ENCODE measurements at regions not wholly inside any gene's neighbourhood (a gene's known extent, or its start where the extent isn't known, plus 50 kb on each side); places are given as distances from the start of the nearest gene placed in this dataset.

DNA sequence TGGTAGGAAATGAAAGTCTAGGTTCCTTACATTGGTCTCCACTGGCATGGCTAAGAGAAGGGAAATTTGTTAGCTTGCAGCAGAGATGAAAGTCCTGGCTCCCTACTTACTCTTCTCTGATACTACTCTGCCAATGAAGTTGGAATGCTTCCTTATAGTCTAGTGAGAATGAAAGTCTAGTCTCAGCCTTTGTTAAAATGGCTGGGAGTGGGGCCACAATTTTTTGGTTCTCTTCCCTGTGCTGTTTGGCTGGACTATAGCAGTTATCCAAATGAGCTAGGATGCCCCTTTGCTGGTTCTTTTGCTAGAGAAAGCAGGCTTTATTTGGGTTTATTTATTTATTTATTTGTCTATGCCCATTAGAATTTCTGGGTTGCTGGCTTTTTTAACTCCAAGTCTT is 414.3 kb downstream of the AASDHPPT start:
- Histone ChIP-seq H3K4me3 (no peak overlapping the region), H3K9me3 (no peaks in the 10 kb centered on the region), H3K27ac (no peak overlapping the region), H3K27me3 (no peaks in the 10 kb centered on the region), H3K36me3 (no peaks in the 10 kb centered on the region), H3K4me1 (no peaks in the 10 kb centered on the region)
- DNase-seq (no peak), ATAC-seq (no peak)
- in situ Hi-C loops (cut with MboI; ENCODE audit: low sequenced_read_pairs in 4 of 4) (no loop called here), intact Hi-C loops (cut with DNase I; ENCODE audit: low total_unique reads) (no loop called here)
- TF ChIP-seq POLR2A (IDR thresholded peaks at IDR 0.05): no peak
- TF ChIP-seq, protein P1, sequence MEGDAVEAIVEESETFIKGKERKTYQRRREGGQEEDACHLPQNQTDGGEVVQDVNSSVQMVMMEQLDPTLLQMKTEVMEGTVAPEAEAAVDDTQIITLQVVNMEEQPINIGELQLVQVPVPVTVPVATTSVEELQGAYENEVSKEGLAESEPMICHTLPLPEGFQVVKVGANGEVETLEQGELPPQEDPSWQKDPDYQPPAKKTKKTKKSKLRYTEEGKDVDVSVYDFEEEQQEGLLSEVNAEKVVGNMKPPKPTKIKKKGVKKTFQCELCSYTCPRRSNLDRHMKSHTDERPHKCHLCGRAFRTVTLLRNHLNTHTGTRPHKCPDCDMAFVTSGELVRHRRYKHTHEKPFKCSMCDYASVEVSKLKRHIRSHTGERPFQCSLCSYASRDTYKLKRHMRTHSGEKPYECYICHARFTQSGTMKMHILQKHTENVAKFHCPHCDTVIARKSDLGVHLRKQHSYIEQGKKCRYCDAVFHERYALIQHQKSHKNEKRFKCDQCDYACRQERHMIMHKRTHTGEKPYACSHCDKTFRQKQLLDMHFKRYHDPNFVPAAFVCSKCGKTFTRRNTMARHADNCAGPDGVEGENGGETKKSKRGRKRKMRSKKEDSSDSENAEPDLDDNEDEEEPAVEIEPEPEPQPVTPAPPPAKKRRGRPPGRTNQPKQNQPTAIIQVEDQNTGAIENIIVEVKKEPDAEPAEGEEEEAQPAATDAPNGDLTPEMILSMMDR (IDR thresholded peaks at IDR 0.05 in 4 of 5, conservative IDR thresholded peaks at IDR 0.05 in 1 of 5): no peak

DNA sequence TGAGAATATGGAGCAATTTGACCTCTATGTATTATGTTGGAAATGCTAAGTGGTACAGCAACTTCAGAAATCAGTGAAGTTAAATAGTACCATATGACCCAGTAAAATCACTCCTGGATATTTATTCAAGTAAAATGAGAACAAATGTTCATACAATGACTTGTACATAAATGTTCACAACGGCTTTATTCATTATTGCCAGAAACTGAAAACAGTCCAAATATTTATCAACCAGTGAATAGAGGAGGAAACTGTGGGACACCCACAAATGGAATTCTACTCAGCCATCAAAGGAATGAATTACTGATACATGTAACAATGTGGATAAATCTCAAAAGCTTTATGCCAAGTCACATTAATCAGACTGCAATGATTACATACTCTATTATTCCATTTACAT is 416.3 kb downstream of the AASDHPPT start:
- no peak for ATAC-seq
- no peak for TF ChIP-seq POLR2A (IDR thresholded peaks at IDR 0.05)
- TF ChIP-seq, protein P1 (IDR thresholded peaks at IDR 0.05 in 4 of 5, conservative IDR thresholded peaks at IDR 0.05 in 1 of 5): no peak
- Histone ChIP-seq H3K9me3 (no peaks in the 10 kb centered on the region), H3K36me3 (no peaks in the 10 kb centered on the region), H3K4me1 (no peaks in the 10 kb centered on the region), H3K4me3 (no peak overlapping the region), H3K27ac (no peak overlapping the region), H3K27me3 (no peaks in the 10 kb centered on the region)
- intact Hi-C loops (cut with DNase I; ENCODE audit: low total_unique reads): no loop called here
- DNase-seq: no peak
- in situ Hi-C loops (cut with MboI; ENCODE audit: low sequenced_read_pairs in 4 of 4): no loop called here

DNA sequence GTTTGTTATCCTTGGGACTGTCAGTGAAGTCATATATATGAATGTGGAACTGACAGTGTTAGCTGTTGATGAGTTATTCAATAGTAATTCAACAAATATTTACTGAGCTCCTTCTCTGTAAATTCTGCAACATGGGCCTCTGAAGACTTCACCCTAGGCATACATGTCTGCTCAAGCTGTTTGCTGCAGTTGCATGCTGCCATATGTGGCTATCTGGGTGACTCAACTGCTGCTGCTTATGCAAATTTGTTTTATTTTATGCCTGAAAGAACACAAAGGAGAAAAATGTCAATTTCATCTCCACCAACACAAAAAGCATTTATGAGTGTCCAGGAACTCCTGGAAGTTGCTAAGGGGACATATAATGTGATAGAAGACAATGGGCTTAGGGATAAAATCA is 417.6 kb downstream of the AASDHPPT start:
- Histone ChIP-seq H3K4me1 (no peaks in the 10 kb centered on the region), H3K4me3 (no peak overlapping the region), H3K27me3 (no peaks in the 10 kb centered on the region), H3K9me3 (no peaks in the 10 kb centered on the region), H3K27ac (no peak overlapping the region), H3K36me3 (no peaks in the 10 kb centered on the region)
- ATAC-seq: no peak
- no peak for TF ChIP-seq POLR2A (IDR thresholded peaks at IDR 0.05)
- TF ChIP-seq, protein P1 (IDR thresholded peaks at IDR 0.05 in 4 of 5, conservative IDR thresholded peaks at IDR 0.05 in 1 of 5): no peak
- intact Hi-C loops (cut with DNase I; ENCODE audit: low total_unique reads): no loop called here
- DNase-seq: no peak
- in situ Hi-C loops (cut with MboI; ENCODE audit: low sequenced_read_pairs in 4 of 4): no loop called here

DNA sequence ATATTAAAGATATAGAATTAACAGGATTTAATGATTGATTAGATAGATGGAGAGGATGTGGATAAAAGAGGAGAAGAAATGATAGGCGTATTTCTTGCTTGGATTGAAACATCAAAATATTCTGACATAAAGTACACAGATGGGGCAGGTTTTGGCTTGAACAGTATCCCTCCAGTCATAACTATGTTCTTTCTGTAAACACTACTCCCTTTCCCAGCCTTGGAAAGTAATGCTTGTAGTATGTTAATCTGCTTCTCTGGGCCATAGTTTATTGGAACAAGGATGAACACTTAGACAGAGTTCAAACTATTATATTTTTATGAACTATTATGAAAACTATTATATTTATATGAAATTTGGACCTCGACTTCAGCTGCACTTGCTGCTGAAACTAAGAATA is 419.2 kb downstream of the AASDHPPT start:
- no peaks in the 10 kb centered on the region for H3K9me3 ChIP-seq
- H3K4me1 ChIP-seq: no peaks in the 10 kb centered on the region
- H3K27ac ChIP-seq: no peak overlapping the region
- no peak for DNase-seq
- H3K27me3 ChIP-seq: no peaks in the 10 kb centered on the region
- H3K36me3 ChIP-seq: no peaks in the 10 kb centered on the region
- TF ChIP-seq, protein P1 (IDR thresholded peaks at IDR 0.05 in 4 of 5, conservative IDR thresholded peaks at IDR 0.05 in 1 of 5): no peak
- TF ChIP-seq POLR2A (IDR thresholded peaks at IDR 0.05): no peak
- in situ Hi-C loops (cut with MboI; ENCODE audit: low sequenced_read_pairs in 4 of 4): no loop called here
- H3K4me3 ChIP-seq: no peak overlapping the region
- ATAC-seq: no peak
- intact Hi-C loops (cut with DNase I; ENCODE audit: low total_unique reads): no loop called here

DNA sequence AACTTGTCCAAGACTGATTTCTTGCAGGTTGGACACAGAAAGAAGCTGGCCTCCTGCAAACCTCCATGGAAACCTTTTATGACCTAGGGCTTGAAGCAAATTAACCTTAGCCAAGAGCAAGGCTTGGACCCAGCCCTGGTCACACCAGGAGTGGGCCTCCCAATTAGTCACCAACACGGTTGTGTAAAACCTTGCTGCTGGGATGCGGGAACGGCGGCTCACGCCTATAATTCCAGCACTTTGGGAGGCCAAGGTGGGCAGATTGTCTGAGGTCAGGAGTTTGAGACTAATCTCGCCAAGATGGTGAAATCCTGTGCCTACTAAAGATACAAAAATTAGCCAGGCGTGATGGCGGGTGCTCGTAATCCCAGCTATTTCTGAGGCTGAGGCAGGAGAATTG is 419.9 kb downstream of the AASDHPPT start:
- ATAC-seq (no peak), DNase-seq (no peak)
- no peak for TF ChIP-seq POLR2A (IDR thresholded peaks at IDR 0.05)
- TF ChIP-seq, protein P1 (IDR thresholded peaks at IDR 0.05 in 4 of 5, conservative IDR thresholded peaks at IDR 0.05 in 1 of 5): no peak
- no peaks in the 10 kb centered on the region for H3K27me3 ChIP-seq
- no peak overlapping the region for H3K4me3 ChIP-seq
- in situ Hi-C loops (cut with MboI; ENCODE audit: low sequenced_read_pairs in 4 of 4): no loop called here
- H3K27ac ChIP-seq: no peak overlapping the region
- H3K4me1 ChIP-seq: no peaks in the 10 kb centered on the region
- H3K36me3 ChIP-seq: no peaks in the 10 kb centered on the region
- intact Hi-C loops (cut with DNase I; ENCODE audit: low total_unique reads): no loop called here
- H3K9me3 ChIP-seq: no peaks in the 10 kb centered on the region
